ENCODE measurements at regions not wholly inside any gene's neighbourhood (a gene's known extent, or its start where the extent isn't known, plus 50 kb on each side); places are given as distances from the start of the nearest gene placed in this dataset.
"Not testable (repeated sequence)": the region's sequence is repeated elsewhere in the genome, so short reads cannot be mapped to it uniquely, and the experiment has no call there.

DNA sequence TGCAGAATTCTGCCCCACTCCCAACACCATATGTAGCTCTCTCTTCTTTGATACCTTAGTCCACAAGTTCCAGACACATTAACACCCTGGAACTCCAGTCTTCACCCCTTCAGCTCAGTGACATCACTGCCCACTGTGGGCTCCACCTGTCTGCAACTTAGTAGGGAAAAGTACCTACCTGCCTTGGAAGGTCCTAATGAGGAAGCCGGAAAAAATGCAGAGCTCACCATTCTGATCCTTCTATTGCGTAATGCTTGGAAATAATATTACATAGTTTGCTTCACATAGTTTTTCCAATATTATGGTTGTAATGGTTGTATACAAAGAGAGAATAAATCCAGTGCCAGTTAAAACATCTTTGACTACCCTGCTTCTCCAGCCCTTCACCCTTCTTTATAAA lies 738.4 kb downstream of the RNF144A start:
- Histone ChIP-seq H3K27me3 (ENCODE audit: low read depth, low read length) (no peaks in the 10 kb centered on the region), H3K4me1 (ENCODE audit: control insufficient read depth in 1 of 2, insufficient read depth in 2 of 2, low read length in 2 of 2) (no peaks in the 10 kb centered on the region), H3K27ac (ENCODE audit: low read length) (no peak overlapping the region), H3K9me3 (ENCODE audit: control insufficient read depth in 1 of 2, low read length in 2 of 2) (peaks cover 4 to 7% of the 10 kb centered on the region in 2 donors), H3K4me3 (ENCODE audit: low read depth in 1 of 2, low read length in 2 of 2) (no peak overlapping the region), H3K36me3 (ENCODE audit: control insufficient read depth in 1 of 2, insufficient read depth in 2 of 2, low read length in 2 of 2) (no peaks in the 10 kb centered on the region)

DNA sequence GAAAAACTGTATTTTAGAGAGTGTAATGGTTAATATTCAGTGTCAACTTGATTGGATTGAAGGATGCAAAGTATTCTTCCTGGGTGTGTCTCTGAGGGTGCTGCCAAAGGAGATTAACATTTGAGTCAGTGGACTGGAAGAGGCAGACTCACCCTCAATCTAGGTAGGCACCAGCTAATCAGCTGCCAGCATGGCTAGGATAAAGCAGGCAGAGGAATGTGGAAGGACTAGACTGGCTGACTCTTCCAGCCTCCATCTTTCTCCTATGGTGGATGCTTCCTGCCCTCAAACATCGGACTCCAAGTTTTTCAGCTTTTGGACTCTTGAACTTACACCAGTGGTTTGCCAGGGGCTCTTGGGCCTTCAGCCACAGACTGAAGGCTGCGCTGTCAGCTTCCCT lies 740.3 kb downstream of the RNF144A start:
- H3K27ac ChIP-seq (ENCODE audit: low read length); H3K27me3 ChIP-seq (ENCODE audit: low read depth, low read length); H3K36me3 ChIP-seq (ENCODE audit: control insufficient read depth in 1 of 2, insufficient read depth in 2 of 2, low read length in 2 of 2); H3K4me3 ChIP-seq (ENCODE audit: low read depth in 1 of 2, low read length in 2 of 2); H3K4me1 ChIP-seq (ENCODE audit: control insufficient read depth in 1 of 2, insufficient read depth in 2 of 2, low read length in 2 of 2); H3K9me3 ChIP-seq (ENCODE audit: control insufficient read depth in 1 of 2, low read length in 2 of 2): not testable (repeated sequence)

DNA sequence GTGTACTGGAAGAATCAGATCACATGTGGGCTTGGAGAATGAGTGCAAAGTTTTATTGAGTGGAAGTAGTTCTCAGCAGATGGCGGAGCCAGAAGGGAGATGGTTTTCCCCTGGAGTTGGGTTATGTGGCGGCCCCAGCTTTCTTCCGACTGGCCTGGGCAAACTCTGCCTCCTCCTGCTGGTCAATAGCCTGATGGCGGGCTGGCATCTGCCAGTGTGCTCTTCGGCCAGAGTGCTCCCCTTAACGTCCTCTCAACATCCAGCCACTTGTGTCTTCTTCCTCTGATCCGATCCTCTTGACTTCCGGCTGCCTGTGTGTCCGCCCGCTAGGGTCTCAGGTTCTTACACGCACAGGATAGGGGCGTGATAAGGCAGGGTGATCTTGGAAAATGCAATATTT lies 741.3 kb downstream of the RNF144A start:
- Histone ChIP-seq H3K27ac (ENCODE audit: low read length) (no peak overlapping the region), H3K4me3 (ENCODE audit: low read depth in 1 of 2, low read length in 2 of 2) (no peak overlapping the region), H3K36me3 (ENCODE audit: control insufficient read depth in 1 of 2, insufficient read depth in 2 of 2, low read length in 2 of 2) (no peaks in the 10 kb centered on the region), H3K9me3 (ENCODE audit: control insufficient read depth in 1 of 2, low read length in 2 of 2) (peaks cover 1 to 3% of the 10 kb centered on the region in 2 donors), H3K4me1 (ENCODE audit: control insufficient read depth in 1 of 2, insufficient read depth in 2 of 2, low read length in 2 of 2) (no peaks in the 10 kb centered on the region), H3K27me3 (ENCODE audit: low read depth, low read length) (no peaks in the 10 kb centered on the region)

DNA sequence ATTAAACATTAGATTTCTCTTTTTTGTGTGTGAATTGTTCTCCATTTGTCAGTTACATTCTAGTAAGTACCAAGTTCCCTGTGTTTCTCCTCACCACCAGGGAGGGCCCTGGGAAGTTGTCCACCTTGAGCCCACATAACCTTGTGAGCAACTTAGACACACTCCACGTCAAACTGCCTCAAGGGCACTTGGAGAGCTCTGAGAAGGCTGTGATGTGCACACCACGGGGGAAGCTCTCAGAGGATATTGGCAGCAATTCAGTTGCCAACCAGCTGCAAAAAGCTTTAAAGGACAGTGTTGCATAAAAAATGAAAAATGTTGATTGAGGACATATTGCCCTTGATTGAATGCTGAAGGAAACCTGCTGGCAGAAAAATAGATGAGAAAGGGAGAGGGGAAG lies 743.6 kb downstream of the RNF144A start:
- Histone ChIP-seq H3K27me3 (ENCODE audit: low read depth, low read length) (no peaks in the 10 kb centered on the region), H3K36me3 (ENCODE audit: control insufficient read depth in 1 of 2, insufficient read depth in 2 of 2, low read length in 2 of 2) (no peaks in the 10 kb centered on the region), H3K4me1 (ENCODE audit: control insufficient read depth in 1 of 2, insufficient read depth in 2 of 2, low read length in 2 of 2) (no peaks in the 10 kb centered on the region), H3K9me3 (ENCODE audit: control insufficient read depth in 1 of 2, low read length in 2 of 2) (no peaks in the 10 kb centered on the region), H3K27ac (ENCODE audit: low read length) (no peak overlapping the region), H3K4me3 (ENCODE audit: low read depth in 1 of 2, low read length in 2 of 2) (no peak overlapping the region)

DNA sequence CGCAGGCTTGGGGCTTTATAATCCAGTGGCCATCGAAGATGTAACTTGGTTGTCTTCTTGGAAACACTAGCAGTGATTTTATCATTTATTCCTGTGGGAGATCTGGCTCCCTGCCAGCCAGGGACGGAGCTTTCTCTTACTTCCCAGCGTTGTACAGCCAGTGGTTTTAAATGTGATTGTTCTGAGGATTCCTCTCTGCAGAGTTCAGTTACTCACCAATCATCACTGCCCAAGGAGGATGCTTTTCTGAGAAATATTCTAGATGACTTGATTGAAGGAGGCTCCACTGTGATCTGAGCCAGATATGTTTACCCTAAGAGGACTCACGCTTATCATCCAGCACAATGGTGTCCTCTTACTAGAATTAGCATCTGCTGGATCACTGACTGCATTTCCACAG lies 744.3 kb downstream of the RNF144A start:
- H3K4me1 ChIP-seq (ENCODE audit: control insufficient read depth in 1 of 2, insufficient read depth in 2 of 2, low read length in 2 of 2) = no peaks in the 10 kb centered on the region
- no peak overlapping the region for H3K27ac ChIP-seq (ENCODE audit: low read length)
- no peaks in the 10 kb centered on the region for H3K36me3 ChIP-seq (ENCODE audit: control insufficient read depth in 1 of 2, insufficient read depth in 2 of 2, low read length in 2 of 2)
- H3K27me3 ChIP-seq (ENCODE audit: low read depth, low read length) = no peaks in the 10 kb centered on the region
- no peak overlapping the region for H3K4me3 ChIP-seq (ENCODE audit: low read depth in 1 of 2, low read length in 2 of 2)
- no peaks in the 10 kb centered on the region for H3K9me3 ChIP-seq (ENCODE audit: control insufficient read depth in 1 of 2, low read length in 2 of 2)

DNA sequence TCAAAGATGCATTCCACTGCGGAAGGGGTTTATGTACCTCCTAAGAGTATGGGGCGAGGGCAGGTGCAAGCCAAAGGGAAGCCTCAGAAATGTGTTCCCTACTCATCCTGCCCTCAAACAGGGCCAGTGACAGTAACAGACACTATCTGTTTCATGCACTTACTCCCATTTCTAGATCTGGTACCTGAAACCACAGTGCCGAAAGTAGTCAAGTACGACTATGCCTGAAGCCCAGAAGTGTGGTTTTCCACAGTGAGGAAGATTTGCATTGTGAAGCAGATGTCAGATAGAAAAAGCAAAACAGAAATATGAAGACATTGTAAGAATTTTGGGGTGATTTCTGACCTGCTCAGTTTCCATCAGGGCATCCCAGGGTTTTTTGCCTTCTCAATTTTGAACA lies 748.7 kb downstream of the RNF144A start:
- Histone ChIP-seq H3K4me1 (ENCODE audit: control insufficient read depth in 1 of 2, insufficient read depth in 2 of 2, low read length in 2 of 2) (no peaks in the 10 kb centered on the region), H3K27me3 (ENCODE audit: low read depth, low read length) (no peaks in the 10 kb centered on the region), H3K27ac (ENCODE audit: low read length) (no peak overlapping the region), H3K9me3 (ENCODE audit: control insufficient read depth in 1 of 2, low read length in 2 of 2) (no peaks in the 10 kb centered on the region), H3K4me3 (ENCODE audit: low read depth in 1 of 2, low read length in 2 of 2) (no peak overlapping the region), H3K36me3 (ENCODE audit: control insufficient read depth in 1 of 2, insufficient read depth in 2 of 2, low read length in 2 of 2) (no peaks in the 10 kb centered on the region)

DNA sequence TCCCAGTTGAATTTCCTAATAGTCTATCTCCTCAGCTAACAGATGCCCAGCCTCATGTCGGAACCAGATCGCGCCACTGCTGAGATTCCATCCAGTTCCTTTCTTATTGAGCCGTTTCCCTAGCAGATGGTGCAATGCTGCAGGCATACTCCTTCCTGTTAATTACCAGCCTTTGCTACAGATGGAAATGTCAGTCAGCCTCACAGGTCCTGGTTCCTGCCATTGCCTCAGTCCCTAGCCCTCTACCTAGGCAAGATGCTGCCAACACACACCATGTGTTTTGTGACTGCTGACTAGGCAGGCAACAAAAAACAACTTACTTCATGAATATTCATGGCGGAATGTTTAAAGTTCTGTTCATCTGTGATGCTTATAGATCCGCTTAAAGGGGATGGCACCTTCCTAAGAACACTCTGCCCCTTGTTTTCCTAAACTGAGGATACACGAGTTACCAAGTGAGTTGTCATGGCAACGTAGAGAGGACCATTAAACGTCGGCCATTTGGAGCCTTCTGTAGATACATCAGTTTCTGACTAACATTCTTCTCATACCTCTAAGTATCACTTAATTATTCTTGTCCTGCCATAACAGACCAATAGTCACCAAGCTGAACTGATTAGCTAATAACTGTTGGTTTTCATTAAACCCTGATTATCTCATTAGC lies 749.5 kb downstream of the RNF144A start:
- no peaks in the 10 kb centered on the region for H3K27me3 ChIP-seq (ENCODE audit: low read depth, low read length)
- no peaks in the 10 kb centered on the region for H3K9me3 ChIP-seq (ENCODE audit: control insufficient read depth in 1 of 2, low read length in 2 of 2)
- H3K4me1 ChIP-seq (ENCODE audit: control insufficient read depth in 1 of 2, insufficient read depth in 2 of 2, low read length in 2 of 2) = peaks cover 0 to 2% of the 10 kb centered on the region in 2 donors
- no peak overlapping the region for H3K27ac ChIP-seq (ENCODE audit: low read length)
- no peak overlapping the region for H3K4me3 ChIP-seq (ENCODE audit: low read depth in 1 of 2, low read length in 2 of 2)
- H3K36me3 ChIP-seq (ENCODE audit: control insufficient read depth in 1 of 2, insufficient read depth in 2 of 2, low read length in 2 of 2) = no peaks in the 10 kb centered on the region

DNA sequence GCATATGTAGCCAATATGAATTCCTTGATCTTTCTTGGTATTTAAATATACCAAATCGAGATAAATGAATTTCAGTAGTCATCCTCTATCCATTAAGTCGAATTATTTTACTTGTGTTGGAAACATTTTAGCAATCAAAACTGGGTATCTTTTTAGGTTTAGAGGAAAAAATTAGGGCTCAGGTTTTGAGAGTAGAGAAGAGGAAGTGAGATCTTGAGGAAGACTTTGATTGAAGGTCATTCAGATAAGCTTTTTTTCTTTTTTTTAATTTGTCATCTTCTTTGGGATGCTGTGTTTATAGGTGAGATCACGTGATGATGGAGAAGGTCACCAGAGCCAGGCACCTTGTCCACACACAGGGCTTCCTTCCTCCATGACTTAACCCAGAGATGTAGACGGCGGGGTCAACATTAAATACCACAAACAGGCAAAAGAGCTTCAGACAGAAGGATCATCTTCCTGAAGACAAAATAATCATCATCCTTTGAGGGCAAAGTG lies 750.1 kb downstream of the RNF144A start:
- Histone ChIP-seq H3K9me3 (ENCODE audit: control insufficient read depth in 1 of 2, low read length in 2 of 2) (no peaks in the 10 kb centered on the region), H3K4me3 (ENCODE audit: low read depth in 1 of 2, low read length in 2 of 2) (no peak overlapping the region), H3K4me1 (ENCODE audit: control insufficient read depth in 1 of 2, insufficient read depth in 2 of 2, low read length in 2 of 2) (peaks cover 0 to 5% of the 10 kb centered on the region in 2 donors), H3K27me3 (ENCODE audit: low read depth, low read length) (no peaks in the 10 kb centered on the region), H3K36me3 (ENCODE audit: control insufficient read depth in 1 of 2, insufficient read depth in 2 of 2, low read length in 2 of 2) (no peaks in the 10 kb centered on the region), H3K27ac (ENCODE audit: low read length) (no peak overlapping the region)

DNA sequence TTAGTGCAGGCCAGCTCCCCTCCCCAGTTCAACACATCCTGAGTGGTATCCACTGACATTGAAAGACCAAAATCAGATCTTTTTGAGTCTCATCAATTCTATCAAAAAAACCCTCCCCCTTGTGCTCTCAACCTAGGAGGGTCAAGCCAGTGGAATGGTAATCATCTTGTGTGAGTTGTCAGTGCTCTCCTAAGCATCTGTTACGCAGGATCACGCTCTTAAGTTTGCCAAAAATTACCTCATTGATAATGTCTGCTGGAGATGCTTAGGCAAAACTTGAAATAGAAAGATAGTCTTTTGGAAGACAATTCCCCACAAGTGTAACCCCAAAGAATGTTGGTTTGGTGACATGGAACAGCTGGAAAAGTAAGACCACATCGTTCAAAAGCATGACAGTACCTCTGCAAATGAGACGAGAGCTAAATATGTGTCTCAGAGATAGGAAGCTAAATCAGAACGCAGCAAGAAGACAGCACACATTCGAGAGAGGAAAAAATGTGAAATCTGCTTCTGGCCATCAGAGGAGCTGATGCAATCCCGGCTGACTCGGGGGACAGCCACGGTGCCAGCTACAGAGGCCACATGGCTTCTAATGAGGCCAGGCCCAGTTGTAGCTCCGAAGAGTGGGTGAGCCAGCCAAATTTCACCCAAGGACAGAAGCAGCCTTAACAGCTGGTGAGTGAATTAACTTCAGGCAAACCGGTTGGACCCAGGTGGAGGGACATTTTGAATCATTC lies 753.9 kb downstream of the RNF144A start:
- H3K36me3 ChIP-seq (ENCODE audit: control insufficient read depth in 1 of 2, insufficient read depth in 2 of 2, low read length in 2 of 2) = no peaks in the 10 kb centered on the region
- no peaks in the 10 kb centered on the region for H3K27me3 ChIP-seq (ENCODE audit: low read depth, low read length)
- H3K4me3 ChIP-seq (ENCODE audit: low read depth in 1 of 2, low read length in 2 of 2) = no peak overlapping the region
- no peaks in the 10 kb centered on the region for H3K9me3 ChIP-seq (ENCODE audit: control insufficient read depth in 1 of 2, low read length in 2 of 2)
- H3K4me1 ChIP-seq (ENCODE audit: control insufficient read depth in 1 of 2, insufficient read depth in 2 of 2, low read length in 2 of 2) = peaks cover 0 to 22% of the 10 kb centered on the region in 2 donors
- H3K27ac ChIP-seq (ENCODE audit: low read length) = no peak overlapping the region

DNA sequence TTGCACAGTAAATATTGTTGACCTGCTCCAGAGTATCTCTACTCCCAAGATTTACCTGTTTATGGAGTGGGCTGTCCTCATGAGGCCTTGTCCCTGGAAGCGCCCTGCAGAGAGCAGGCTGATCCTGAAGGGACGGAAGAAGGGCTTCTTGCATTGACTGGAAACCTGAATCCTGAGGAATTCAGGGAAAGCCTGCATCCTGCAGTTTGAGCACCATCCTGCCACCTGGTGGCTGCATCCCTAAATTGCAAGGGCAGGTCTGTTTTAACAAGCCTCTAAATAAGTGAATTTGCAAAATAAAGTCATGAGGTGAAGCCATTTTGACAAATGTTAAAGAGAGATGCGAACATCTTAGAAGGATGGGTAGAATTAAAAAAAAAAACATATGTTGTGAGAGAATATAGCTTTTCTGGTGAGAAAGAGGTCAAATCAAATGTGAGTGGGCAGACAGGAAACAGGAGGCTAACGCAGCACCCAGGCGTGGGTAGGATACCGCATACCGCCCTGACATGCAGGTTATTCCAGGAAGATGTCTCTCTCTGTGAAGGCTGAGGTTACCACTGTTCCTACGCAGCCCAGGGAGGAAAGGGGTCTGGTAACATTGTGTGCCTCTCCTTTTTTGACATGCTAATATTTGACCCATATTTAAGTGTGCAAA lies 754.9 kb downstream of the RNF144A start:
- H3K4me1 ChIP-seq (ENCODE audit: control insufficient read depth in 1 of 2, insufficient read depth in 2 of 2, low read length in 2 of 2) = peaks cover 0 to 22% of the 10 kb centered on the region in 2 donors
- H3K4me3 ChIP-seq (ENCODE audit: low read depth in 1 of 2, low read length in 2 of 2) = no peak overlapping the region
- H3K36me3 ChIP-seq (ENCODE audit: control insufficient read depth in 1 of 2, insufficient read depth in 2 of 2, low read length in 2 of 2) = no peaks in the 10 kb centered on the region
- no peak overlapping the region for H3K27ac ChIP-seq (ENCODE audit: low read length)
- H3K9me3 ChIP-seq (ENCODE audit: control insufficient read depth in 1 of 2, low read length in 2 of 2) = no peaks in the 10 kb centered on the region
- H3K27me3 ChIP-seq (ENCODE audit: low read depth, low read length) = no peaks in the 10 kb centered on the region

DNA sequence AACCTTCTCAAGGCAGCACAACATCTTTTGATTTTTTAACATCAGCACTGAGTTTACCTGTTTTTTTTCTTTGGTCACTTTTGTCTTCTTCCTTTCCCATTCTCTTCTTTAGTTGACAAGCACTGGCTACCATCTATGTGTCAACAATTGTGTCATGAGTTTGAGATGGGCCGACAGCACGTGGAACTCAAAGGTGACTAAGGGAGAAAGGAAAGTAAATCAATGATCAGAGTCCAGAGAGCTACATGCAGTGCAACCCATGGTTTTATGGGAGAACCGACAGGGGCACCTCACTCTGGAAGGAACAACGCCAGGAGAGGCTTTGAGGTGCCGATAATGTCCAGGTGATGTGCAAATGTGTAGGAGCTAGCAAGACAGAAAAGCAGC lies 755.5 kb downstream of the RNF144A start:
- Histone ChIP-seq H3K27ac (ENCODE audit: low read length) (no peak overlapping the region), H3K4me1 (ENCODE audit: control insufficient read depth in 1 of 2, insufficient read depth in 2 of 2, low read length in 2 of 2) (peaks cover 0 to 22% of the 10 kb centered on the region in 2 donors), H3K27me3 (ENCODE audit: low read depth, low read length) (no peaks in the 10 kb centered on the region)

More for the DNA sequence above, 755.5 kb downstream of the RNF144A start:
- no peaks in the 10 kb centered on the region for H3K9me3 ChIP-seq (ENCODE audit: control insufficient read depth in 1 of 2, low read length in 2 of 2)
- H3K4me3 ChIP-seq (ENCODE audit: low read depth in 1 of 2, low read length in 2 of 2) = no peak overlapping the region
- no peaks in the 10 kb centered on the region for H3K36me3 ChIP-seq (ENCODE audit: control insufficient read depth in 1 of 2, insufficient read depth in 2 of 2, low read length in 2 of 2)

Measured in muscle layer of duodenum (tissue), 2 donors.